C1 segment of cervical spinal cord (tissue), 14 donors: ENCODE measurements at regions not wholly inside any gene's neighbourhood (a gene's known extent, or its start where the extent isn't known, plus 50 kb on each side); places are given as distances from the start of the nearest gene placed in this dataset.

ENCODE experiments used
- DNase-seq, 14 donors: peaks; one replicate each; lab custom pipeline; 2025; lab: John Stamatoyannopoulos, UW

- DNase-seq, result no peak
Measured at GRCh38 chr2:220432645-220433044, 805.2 kb downstream of the SLC4A3 start.

GRCh38 chr2:220433131-220433530 lies 805.7 kb downstream of the SLC4A3 start:
- DNase-seq, result no peak

GRCh38 chr2:220434385-220434784 lies 807.0 kb downstream of the SLC4A3 start:
- no peak for DNase-seq

- no peak for DNase-seq
Measured at GRCh38 chr2:220437938-220438337, 810.5 kb downstream of the SLC4A3 start.

- no peak for DNase-seq
Measured at GRCh38 chr2:220440731-220441130, 813.3 kb downstream of the SLC4A3 start.

GRCh38 chr2:220441404-220441803 lies 814.0 kb downstream of the SLC4A3 start:
- DNase-seq, result no peak

- DNase-seq, result no peak
Measured at GRCh38 chr2:220442012-220442411, 814.6 kb downstream of the SLC4A3 start.

GRCh38 chr2:220445429-220446105 lies 818.1 kb downstream of the SLC4A3 start:
- DNase-seq, result no peak

GRCh38 chr2:220446106-220446712 lies 818.8 kb downstream of the SLC4A3 start:
- DNase-seq, result no peak

GRCh38 chr2:220450846-220451245 lies 823.4 kb downstream of the SLC4A3 start:
- no peak for DNase-seq

- no peak for DNase-seq
Measured at GRCh38 chr2:220451438-220451837, 824.0 kb downstream of the SLC4A3 start.

- no peak for DNase-seq
Measured at GRCh38 chr2:220452561-220452960, 825.1 kb downstream of the SLC4A3 start.

GRCh38 chr2:220455351-220455990 lies 828.0 kb downstream of the SLC4A3 start:
- DNase-seq, result no peak

GRCh38 chr2:220458051-220458450 lies 830.6 kb downstream of the SLC4A3 start:
- DNase-seq, result no peak

- DNase-seq, result no peak
Measured at GRCh38 chr2:220460257-220460985, 833.0 kb downstream of the SLC4A3 start.

- DNase-seq, result no peak
Measured at GRCh38 chr2:220463876-220464275, 836.4 kb downstream of the SLC4A3 start.

GRCh38 chr2:220465700-220466099 lies 838.3 kb downstream of the SLC4A3 start:
- no peak for DNase-seq

- DNase-seq, result no peak
Measured at GRCh38 chr2:220466251-220466691, 838.8 kb downstream of the SLC4A3 start.

- no peak for DNase-seq
Measured at GRCh38 chr2:220469201-220469600, 841.8 kb downstream of the SLC4A3 start.

- DNase-seq, result no peak
Measured at GRCh38 chr2:220473611-220474010, 846.2 kb downstream of the SLC4A3 start.

GRCh38 chr2:220476877-220477276 lies 849.4 kb downstream of the SLC4A3 start:
- DNase-seq, result no peak
